ENCODE measurements at regions not wholly inside any gene's neighbourhood (a gene's known extent, or its start where the extent isn't known, plus 50 kb on each side); places are given as distances from the start of the nearest gene placed in this dataset.

DNA sequence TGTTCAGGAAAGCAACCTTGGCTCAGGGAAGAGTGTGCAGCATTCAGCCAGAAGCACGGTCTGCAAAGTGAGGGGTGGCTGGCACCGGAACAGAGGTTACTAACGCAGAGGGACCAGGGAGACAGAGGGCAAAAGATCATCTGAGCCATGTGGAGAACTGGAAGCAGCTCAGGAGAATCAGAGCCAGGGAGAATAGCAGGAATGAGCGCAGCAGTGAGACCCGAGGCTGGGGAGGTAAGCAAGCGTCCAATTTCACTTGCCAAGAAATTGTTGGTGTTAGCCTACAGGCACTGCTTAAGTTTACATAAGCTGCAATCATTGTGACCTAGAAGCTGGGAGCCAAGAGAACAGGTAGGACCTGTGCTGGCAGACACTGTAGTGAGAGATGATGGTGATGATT, 372.6 kb upstream of the POU3F3 start:
- 93% methylated on average over 3 of the region's 6 CpGs for WGBS (ENCODE audit: insufficient coverage, low lambda C conversion rate)
- Histone ChIP-seq H3K36me3 (ENCODE audit: control insufficient read depth, insufficient read depth, low read length) (no peaks in the 10 kb centered on the region), H3K9me3 (ENCODE audit: control insufficient read depth, low read depth, low read length) (no peaks in the 10 kb centered on the region), H3K4me3 (ENCODE audit: low read length) (no peak overlapping the region), H3K27ac (ENCODE audit: low read length) (no peak overlapping the region), H3K4me1 (ENCODE audit: control insufficient read depth, insufficient read depth, low read length) (no peaks in the 10 kb centered on the region), H3K27me3 (ENCODE audit: control insufficient read depth, insufficient read depth, low read length) (no peaks in the 10 kb centered on the region)
- DNase-seq: no peak

DNA sequence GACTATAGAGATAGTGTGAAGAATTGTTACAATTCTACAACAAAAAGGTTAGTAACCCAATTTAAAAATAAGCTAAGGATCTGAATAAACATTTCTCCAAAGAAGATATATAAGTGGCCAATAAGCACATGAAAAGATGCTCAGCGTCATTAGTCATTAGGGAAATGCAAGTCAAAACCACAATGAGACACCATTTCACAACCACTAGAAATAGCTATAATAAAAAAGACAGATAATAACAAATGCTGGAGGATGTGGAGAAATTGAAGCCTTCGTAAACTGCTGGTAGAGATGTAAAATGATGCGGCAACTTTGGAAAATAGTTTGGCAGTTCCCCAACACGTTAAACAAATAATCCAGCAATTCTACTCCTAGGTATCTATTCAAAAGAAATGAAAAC, 366.5 kb upstream of the POU3F3 start:
- WGBS (ENCODE audit: insufficient coverage, low lambda C conversion rate): 92% methylated on average over 3 of the region's 4 CpGs
- no peak overlapping the region for H3K27ac ChIP-seq (ENCODE audit: low read length)

DNA sequence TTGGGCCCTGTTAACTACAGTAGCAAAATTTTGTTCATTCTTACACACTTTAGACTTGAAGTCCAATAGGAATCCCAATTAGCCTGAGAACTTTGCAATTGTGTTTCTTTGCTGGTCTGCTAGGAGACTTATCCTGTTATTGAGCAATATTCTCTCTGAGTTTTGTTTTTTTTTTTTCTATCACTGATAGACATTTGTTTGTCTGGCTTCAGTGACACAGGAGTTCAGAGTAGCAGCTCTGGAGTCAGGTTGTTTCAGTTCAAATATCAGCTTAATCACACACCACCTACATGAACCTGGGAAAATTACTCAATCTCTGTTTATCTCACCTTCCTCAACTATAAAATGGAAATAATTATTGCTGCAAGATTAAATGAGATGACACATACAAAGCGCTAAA, 360.2 kb upstream of the POU3F3 start:
- no peak overlapping the region for H3K27ac ChIP-seq (ENCODE audit: low read length)
- no peaks in the 10 kb centered on the region for H3K36me3 ChIP-seq (ENCODE audit: control insufficient read depth, insufficient read depth, low read length)
- no peaks in the 10 kb centered on the region for H3K9me3 ChIP-seq (ENCODE audit: control insufficient read depth, low read depth, low read length)
- no peaks in the 10 kb centered on the region for H3K4me1 ChIP-seq (ENCODE audit: control insufficient read depth, insufficient read depth, low read length)
- no CpG with 5 or more reads among the region's 1 CpG for WGBS (ENCODE audit: insufficient coverage, low lambda C conversion rate)
- no peak overlapping the region for H3K4me3 ChIP-seq (ENCODE audit: low read length)
- no peaks in the 10 kb centered on the region for H3K27me3 ChIP-seq (ENCODE audit: control insufficient read depth, insufficient read depth, low read length)
- no peak for DNase-seq

More for the DNA sequence above, 366.5 kb upstream of the POU3F3 start:
- no peaks in the 10 kb centered on the region for H3K27me3 ChIP-seq (ENCODE audit: control insufficient read depth, insufficient read depth, low read length)
- H3K36me3 ChIP-seq (ENCODE audit: control insufficient read depth, insufficient read depth, low read length): no peaks in the 10 kb centered on the region
- no peak overlapping the region for H3K4me3 ChIP-seq (ENCODE audit: low read length)
- no peaks in the 10 kb centered on the region for H3K9me3 ChIP-seq (ENCODE audit: control insufficient read depth, low read depth, low read length)
- DNase-seq: no peak
- H3K4me1 ChIP-seq (ENCODE audit: control insufficient read depth, insufficient read depth, low read length): no peaks in the 10 kb centered on the region

DNA sequence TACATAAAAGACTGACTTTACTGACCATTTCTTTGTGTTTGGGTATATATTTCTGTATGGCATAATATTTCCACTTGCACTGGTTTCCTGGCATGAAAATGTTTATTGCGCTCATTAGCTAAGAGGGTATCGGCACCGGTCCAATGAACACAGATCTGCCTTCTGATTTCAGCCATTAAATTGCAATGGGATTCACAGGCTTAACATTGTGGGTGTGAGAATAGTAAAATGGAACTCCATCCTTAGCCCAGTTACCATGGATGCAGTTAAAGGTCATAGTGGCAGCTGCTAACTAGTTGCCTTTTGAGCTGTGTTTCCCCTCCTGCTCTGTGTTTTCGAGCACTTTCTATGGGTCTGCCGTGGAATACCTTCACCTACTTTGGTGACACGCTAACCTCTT, 352.6 kb upstream of the POU3F3 start:
- Histone ChIP-seq H3K4me1 (ENCODE audit: control insufficient read depth, insufficient read depth, low read length) (no peaks in the 10 kb centered on the region), H3K27ac (ENCODE audit: low read length) (no peak overlapping the region), H3K36me3 (ENCODE audit: control insufficient read depth, insufficient read depth, low read length) (no peaks in the 10 kb centered on the region), H3K27me3 (ENCODE audit: control insufficient read depth, insufficient read depth, low read length) (no peaks in the 10 kb centered on the region), H3K9me3 (ENCODE audit: control insufficient read depth, low read depth, low read length) (no peaks in the 10 kb centered on the region), H3K4me3 (ENCODE audit: low read length) (no peak overlapping the region)
- no peak for DNase-seq
- WGBS (ENCODE audit: insufficient coverage, low lambda C conversion rate): 100% methylated on average over 2 of the region's 6 CpGs

DNA sequence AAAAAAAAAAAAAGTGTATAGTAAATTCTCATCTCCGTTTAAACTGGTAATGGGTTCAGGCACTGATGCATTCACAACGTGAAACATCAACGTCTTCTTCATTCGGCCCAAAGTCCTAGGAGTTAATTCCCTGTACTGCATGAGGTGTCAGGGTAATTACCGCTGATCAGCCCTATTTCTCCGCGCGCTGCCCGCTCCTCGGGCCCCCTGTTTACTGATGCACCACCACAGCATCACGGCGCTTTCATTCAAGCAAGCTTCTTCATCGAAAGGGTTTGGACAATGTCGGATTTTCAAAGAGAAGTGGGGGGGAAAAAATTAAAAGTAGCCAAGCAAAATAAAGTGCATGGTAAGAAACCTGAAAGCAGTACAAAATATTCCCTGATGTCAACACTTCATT, 352.0 kb upstream of the POU3F3 start:
- Histone ChIP-seq H3K4me3 (ENCODE audit: low read length) (no peak overlapping the region), H3K27ac (ENCODE audit: low read length) (no peak overlapping the region), H3K27me3 (ENCODE audit: control insufficient read depth, insufficient read depth, low read length) (no peaks in the 10 kb centered on the region), H3K9me3 (ENCODE audit: control insufficient read depth, low read depth, low read length) (no peaks in the 10 kb centered on the region), H3K36me3 (ENCODE audit: control insufficient read depth, insufficient read depth, low read length) (no peaks in the 10 kb centered on the region), H3K4me1 (ENCODE audit: control insufficient read depth, insufficient read depth, low read length) (no peaks in the 10 kb centered on the region)
- DNase-seq: no peak
- WGBS (ENCODE audit: insufficient coverage, low lambda C conversion rate): 81% methylated on average over 4 of the region's 14 CpGs

DNA sequence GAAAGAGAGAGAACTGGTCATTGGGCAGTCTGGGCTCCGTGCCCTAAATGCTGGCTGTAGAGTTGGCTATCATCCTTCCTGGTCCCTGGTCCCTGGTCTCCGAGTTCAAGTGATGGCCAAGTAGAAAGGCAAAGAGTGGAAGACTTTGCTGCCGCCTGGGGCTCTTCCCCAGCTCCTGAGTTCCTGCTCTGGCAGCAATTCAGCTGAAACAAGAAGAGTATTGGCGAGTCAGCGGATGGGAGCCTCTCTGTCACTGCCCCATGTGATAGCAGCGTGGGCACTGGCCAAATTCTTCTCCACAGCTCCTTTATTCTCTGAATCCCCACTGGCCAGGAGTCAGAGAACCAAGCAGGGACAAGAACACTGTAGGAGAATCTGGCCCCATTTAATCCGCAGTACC, 351.0 kb upstream of the POU3F3 start:
- Histone ChIP-seq H3K4me1 (ENCODE audit: control insufficient read depth, insufficient read depth, low read length) (no peaks in the 10 kb centered on the region), H3K9me3 (ENCODE audit: control insufficient read depth, low read depth, low read length) (no peaks in the 10 kb centered on the region), H3K36me3 (ENCODE audit: control insufficient read depth, insufficient read depth, low read length) (no peaks in the 10 kb centered on the region), H3K27me3 (ENCODE audit: control insufficient read depth, insufficient read depth, low read length) (no peaks in the 10 kb centered on the region), H3K4me3 (ENCODE audit: low read length) (no peak overlapping the region), H3K27ac (ENCODE audit: low read length) (no peak overlapping the region)
- DNase-seq: no peak
- no CpG with 5 or more reads among the region's 7 CpGs for WGBS (ENCODE audit: insufficient coverage, low lambda C conversion rate)

DNA sequence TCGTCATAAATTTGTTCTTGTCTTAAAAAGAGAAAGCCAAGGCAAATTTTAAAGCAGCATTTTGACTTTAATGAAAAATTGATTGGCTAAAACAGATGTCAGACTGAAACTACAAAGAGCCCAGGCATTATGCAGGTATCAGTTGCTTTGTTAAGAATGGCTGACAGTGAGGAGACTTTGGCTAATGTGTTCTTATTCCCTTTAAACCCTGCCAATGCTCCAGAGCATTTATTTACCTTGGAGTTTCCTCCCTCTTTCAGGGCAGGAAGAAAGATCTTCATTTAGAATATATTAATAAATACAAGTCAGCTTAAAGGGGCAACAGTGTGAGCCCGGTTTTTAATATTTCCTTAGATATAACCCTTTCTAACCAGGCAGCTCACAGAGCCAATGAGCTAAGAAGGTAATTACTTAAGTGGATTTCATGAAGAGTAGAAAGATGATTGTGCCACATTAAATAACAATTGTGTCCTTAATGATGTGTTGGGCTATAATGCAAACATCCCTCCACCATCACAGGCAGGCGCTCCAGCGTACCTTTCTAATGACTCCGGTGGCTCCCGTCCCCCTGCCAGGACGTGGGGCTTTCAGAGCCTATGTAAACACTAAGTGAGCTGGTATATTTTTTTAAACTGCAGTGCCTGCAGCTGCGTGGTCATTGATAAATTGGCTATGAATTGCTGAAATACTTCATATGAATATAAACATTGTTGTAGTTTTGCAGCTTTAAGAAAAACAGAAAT, 349.4 kb upstream of the POU3F3 start:
- no peak for DNase-seq
- no peaks in the 10 kb centered on the region for H3K9me3 ChIP-seq (ENCODE audit: control insufficient read depth, low read depth, low read length)
- 59% methylated on average over 2 of the region's 8 CpGs for WGBS (ENCODE audit: insufficient coverage, low lambda C conversion rate)
- no peak overlapping the region for H3K4me3 ChIP-seq (ENCODE audit: low read length)
- no peaks in the 10 kb centered on the region for H3K36me3 ChIP-seq (ENCODE audit: control insufficient read depth, insufficient read depth, low read length)
- H3K27me3 ChIP-seq (ENCODE audit: control insufficient read depth, insufficient read depth, low read length): no peaks in the 10 kb centered on the region
- H3K27ac ChIP-seq (ENCODE audit: low read length): no peak overlapping the region
- H3K4me1 ChIP-seq (ENCODE audit: control insufficient read depth, insufficient read depth, low read length): no peaks in the 10 kb centered on the region

DNA sequence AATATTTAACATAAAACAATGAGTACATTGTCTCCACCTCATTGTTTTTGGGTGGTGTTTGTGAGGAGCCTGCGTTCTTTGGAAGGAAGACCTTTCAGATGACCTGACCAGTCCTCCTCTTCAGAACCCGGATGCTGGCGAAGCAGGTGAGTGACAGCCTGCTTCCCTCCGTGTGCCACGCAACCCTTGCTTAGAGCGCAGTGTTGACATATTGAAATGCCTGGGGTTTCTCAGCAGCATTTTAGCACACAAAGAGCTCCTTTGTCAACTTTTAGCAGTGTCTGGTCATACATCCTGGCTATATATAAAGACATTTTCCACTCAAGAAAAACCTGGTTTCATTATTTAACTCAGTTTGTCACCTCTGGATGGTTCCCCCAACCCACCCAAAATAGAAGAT, 335.7 kb upstream of the POU3F3 start:
- Histone ChIP-seq H3K4me1 (ENCODE audit: control insufficient read depth, insufficient read depth, low read length) (no peaks in the 10 kb centered on the region), H3K36me3 (ENCODE audit: control insufficient read depth, insufficient read depth, low read length) (no peaks in the 10 kb centered on the region), H3K9me3 (ENCODE audit: control insufficient read depth, low read depth, low read length) (no peaks in the 10 kb centered on the region), H3K27me3 (ENCODE audit: control insufficient read depth, insufficient read depth, low read length) (no peaks in the 10 kb centered on the region), H3K4me3 (ENCODE audit: low read length) (no peak overlapping the region), H3K27ac (ENCODE audit: low read length) (no peak overlapping the region)
- WGBS (ENCODE audit: insufficient coverage, low lambda C conversion rate): no CpG with 5 or more reads among the region's 6 CpGs
- DNase-seq: no peak

DNA sequence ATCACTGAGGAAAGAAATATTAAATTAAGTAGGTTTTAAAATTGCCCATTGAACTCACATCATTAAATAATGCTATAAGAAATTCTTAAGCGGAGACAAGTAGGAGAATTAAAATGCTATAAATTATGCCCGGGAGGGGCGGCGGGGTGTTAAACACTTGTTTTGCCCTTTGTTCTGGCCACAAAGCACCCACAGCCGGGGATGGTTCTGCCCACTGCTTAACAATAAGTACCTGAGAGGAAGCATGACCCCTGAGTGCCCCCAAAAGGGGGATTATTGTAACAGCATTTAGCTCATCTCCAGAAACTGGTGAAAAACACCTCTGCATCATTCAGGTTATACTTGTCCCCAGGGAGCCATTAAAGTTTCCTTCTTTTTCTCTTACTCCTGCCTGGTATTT, 332.7 kb upstream of the POU3F3 start:
- no peaks in the 10 kb centered on the region for H3K27me3 ChIP-seq (ENCODE audit: control insufficient read depth, insufficient read depth, low read length)
- WGBS (ENCODE audit: insufficient coverage, low lambda C conversion rate): 40% methylated on average over 1 of the region's 5 CpGs
- DNase-seq: no peak
- H3K9me3 ChIP-seq (ENCODE audit: control insufficient read depth, low read depth, low read length): no peaks in the 10 kb centered on the region
- H3K4me3 ChIP-seq (ENCODE audit: low read length): no peak overlapping the region
- H3K4me1 ChIP-seq (ENCODE audit: control insufficient read depth, insufficient read depth, low read length): no peaks in the 10 kb centered on the region
- no peak overlapping the region for H3K27ac ChIP-seq (ENCODE audit: low read length)
- no peaks in the 10 kb centered on the region for H3K36me3 ChIP-seq (ENCODE audit: control insufficient read depth, insufficient read depth, low read length)

DNA sequence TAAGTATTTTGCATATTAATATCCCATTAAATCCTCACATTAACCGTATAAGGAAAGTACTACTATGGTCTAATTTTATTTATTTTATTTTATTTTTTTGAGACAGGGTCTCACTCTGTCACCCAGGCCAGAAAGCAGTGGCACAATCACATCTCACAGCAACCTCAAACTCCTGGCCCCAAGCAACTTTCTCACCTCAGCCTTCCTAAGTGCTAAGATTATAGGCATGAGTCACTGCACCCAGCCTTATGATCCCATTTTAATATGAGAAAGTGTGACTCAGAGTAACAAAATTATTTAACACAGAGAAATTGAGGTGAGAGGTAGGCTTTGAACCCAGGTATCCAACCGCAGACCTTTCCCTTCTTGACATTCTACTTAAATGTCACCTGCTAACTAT, 330.0 kb upstream of the POU3F3 start:
- WGBS (ENCODE audit: insufficient coverage, low lambda C conversion rate): no CpG with 5 or more reads among the region's 2 CpGs
- Histone ChIP-seq H3K27me3 (ENCODE audit: control insufficient read depth, insufficient read depth, low read length) (no peaks in the 10 kb centered on the region), H3K27ac (ENCODE audit: low read length) (no peak overlapping the region), H3K4me1 (ENCODE audit: control insufficient read depth, insufficient read depth, low read length) (no peaks in the 10 kb centered on the region), H3K9me3 (ENCODE audit: control insufficient read depth, low read depth, low read length) (no peaks in the 10 kb centered on the region), H3K4me3 (ENCODE audit: low read length) (no peak overlapping the region), H3K36me3 (ENCODE audit: control insufficient read depth, insufficient read depth, low read length) (no peaks in the 10 kb centered on the region)
- DNase-seq: no peak

DNA sequence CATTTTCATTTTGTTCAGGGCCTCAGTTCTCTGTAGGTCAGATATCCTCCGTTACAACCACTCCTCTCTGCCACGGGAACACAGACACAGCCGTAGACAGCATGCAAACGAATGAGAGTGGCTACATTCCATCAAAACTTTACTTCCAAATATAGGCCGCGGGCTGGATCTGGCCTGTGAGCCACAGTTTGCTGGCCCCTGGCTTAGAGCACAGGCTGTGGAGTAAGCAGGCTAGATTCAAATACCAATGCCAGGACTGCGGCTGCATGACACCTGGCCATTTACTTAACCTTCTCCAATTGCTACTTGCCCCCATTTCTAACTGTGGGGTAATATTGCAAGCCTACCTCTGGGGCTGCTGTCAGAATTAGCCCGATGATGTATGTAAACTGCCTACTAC, 325.8 kb upstream of the POU3F3 start:
- 67% methylated on average over 1 of the region's 8 CpGs for WGBS (ENCODE audit: insufficient coverage, low lambda C conversion rate)

More for the DNA sequence above, 325.8 kb upstream of the POU3F3 start:
- no peak for DNase-seq
- no peak overlapping the region for H3K27ac ChIP-seq (ENCODE audit: low read length)
- no peaks in the 10 kb centered on the region for H3K27me3 ChIP-seq (ENCODE audit: control insufficient read depth, insufficient read depth, low read length)
- H3K4me3 ChIP-seq (ENCODE audit: low read length): no peak overlapping the region
- H3K36me3 ChIP-seq (ENCODE audit: control insufficient read depth, insufficient read depth, low read length): no peaks in the 10 kb centered on the region
- no peaks in the 10 kb centered on the region for H3K9me3 ChIP-seq (ENCODE audit: control insufficient read depth, low read depth, low read length)
- no peaks in the 10 kb centered on the region for H3K4me1 ChIP-seq (ENCODE audit: control insufficient read depth, insufficient read depth, low read length)
